Choroid plexus epithelial cell (primary cell): ENCODE measurements at regions not wholly inside any gene's neighbourhood (a gene's known extent, or its start where the extent isn't known, plus 50 kb on each side); places are given as distances from the start of the nearest gene placed in this dataset.
"Not testable (repeated sequence)": the region's sequence is repeated elsewhere in the genome, so short reads cannot be mapped to it uniquely, and the experiment has no call there.

Experiments
- DNase-seq: peaks from one replicate; pipeline ENCODE4 v3.0.0-alpha.2; 2010; ENCODE audit warnings: low read depth
- H3K4me3 ChIP-seq: 2 replicates; pipeline ENCODE4 v1.5.1; 2011; ENCODE audit warnings: low read depth, mild to moderate bottlenecking, control low read depth, low read length, moderate library complexity
- TF ChIP-seq, protein P1 (sequence below): conservative IDR thresholded peaks from 2 replicates; pipeline ENCODE4 v1.5.1; 2011; ENCODE audit warnings: low read depth, mild to moderate bottlenecking, control low read depth, inconsistent platforms, low read length, moderate library complexity

- TF ChIP-seq, protein P1, sequence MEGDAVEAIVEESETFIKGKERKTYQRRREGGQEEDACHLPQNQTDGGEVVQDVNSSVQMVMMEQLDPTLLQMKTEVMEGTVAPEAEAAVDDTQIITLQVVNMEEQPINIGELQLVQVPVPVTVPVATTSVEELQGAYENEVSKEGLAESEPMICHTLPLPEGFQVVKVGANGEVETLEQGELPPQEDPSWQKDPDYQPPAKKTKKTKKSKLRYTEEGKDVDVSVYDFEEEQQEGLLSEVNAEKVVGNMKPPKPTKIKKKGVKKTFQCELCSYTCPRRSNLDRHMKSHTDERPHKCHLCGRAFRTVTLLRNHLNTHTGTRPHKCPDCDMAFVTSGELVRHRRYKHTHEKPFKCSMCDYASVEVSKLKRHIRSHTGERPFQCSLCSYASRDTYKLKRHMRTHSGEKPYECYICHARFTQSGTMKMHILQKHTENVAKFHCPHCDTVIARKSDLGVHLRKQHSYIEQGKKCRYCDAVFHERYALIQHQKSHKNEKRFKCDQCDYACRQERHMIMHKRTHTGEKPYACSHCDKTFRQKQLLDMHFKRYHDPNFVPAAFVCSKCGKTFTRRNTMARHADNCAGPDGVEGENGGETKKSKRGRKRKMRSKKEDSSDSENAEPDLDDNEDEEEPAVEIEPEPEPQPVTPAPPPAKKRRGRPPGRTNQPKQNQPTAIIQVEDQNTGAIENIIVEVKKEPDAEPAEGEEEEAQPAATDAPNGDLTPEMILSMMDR, result no peak
- no peak overlapping the region for H3K4me3 ChIP-seq
- no peak for DNase-seq
Measured at GRCh38 chr13:81388400-81388799, 1047.5 kb upstream of the SPRY2 start.

DNA sequence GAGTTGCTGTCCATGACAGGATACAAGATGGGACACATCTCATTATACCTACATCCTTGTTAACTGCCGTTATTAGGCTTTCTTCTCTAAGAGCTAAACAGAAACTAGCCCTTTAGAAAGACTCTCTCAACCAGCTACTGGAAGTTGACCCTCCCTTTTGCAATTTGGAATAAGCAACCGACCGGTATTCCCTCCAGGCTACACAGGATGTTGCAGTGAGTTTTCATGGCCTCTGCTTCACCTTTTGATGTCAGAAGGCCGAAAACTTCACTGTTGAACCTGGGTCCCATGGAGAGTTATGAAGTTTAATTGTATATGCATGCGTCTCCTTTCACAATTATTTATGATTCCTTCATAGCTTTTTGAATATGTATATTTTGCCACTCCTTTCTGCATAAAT, 1042.5 kb upstream of the SPRY2 start:
- no peak for DNase-seq
- TF ChIP-seq, protein P1, result no peak
- H3K4me3 ChIP-seq, result no peak overlapping the region

DNA sequence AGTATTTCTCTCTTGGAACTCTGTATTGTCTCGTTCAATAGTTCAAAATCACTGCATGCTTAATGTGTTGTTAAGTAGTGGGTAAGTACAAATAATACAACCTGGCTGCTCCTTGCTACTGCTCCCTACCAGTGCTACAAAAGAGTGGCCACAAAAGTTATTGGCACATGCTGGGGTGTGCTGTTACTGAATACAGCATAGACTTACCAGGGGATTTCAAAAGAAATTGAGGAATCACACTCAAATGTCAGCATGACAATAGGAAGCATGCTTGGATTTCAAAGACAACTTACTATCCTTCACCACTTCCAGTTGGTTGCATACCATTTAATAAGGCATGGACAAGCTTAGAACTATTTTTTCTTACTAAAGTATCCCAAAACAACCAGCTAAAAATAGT, 1041.3 kb upstream of the SPRY2 start:
- TF ChIP-seq, protein P1, result no peak
- no peak overlapping the region for H3K4me3 ChIP-seq
- no peak for DNase-seq

DNA sequence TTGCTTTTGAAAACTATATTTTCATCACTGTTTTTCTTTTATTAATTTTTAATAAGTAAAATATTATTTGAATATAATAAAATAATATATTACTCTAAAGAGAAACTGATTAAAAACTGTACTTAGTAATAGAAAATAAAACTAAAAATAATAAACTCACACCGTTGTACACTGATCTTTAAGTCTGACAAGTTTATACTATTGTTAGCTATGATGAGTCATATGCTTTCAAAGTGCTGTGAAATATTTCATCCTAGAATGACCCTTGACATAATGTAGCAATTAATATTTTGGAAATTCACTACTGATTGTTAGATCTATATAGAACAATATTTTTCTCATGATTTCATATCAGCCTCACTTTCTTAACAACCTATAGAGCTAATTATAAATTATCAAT, 1040.6 kb upstream of the SPRY2 start:
- no peak overlapping the region for H3K4me3 ChIP-seq
- TF ChIP-seq, protein P1, result no peak
- no peak for DNase-seq

- no peak for DNase-seq
- no peak overlapping the region for H3K4me3 ChIP-seq
- TF ChIP-seq, protein P1, result no peak
Measured at GRCh38 chr13:81379183-81379582, 1038.3 kb upstream of the SPRY2 start.

GRCh38 chr13:81377921-81378320, 1037.0 kb upstream of the SPRY2 start:
- H3K4me3 ChIP-seq, result no peak overlapping the region
- no peak for DNase-seq
- TF ChIP-seq, protein P1, result no peak

DNA sequence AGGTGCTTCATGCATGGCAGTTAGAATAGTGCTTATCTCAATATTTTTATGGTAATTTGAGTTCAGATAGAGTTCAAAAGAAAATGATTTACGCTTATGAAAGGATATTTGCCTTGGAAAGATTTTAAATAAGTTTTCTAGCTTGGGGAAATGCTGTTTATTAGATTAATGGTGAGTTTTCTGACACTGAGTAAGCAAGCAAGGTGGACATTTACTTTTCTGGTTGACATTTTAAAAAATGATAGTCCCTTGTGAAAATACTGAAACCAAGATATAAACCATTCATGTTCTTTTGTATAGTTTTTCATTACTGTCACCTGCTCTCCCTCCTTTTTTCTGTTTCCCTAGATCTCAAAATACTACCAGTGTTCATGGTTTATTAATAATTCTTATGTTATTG, 1034.8 kb upstream of the SPRY2 start:
- TF ChIP-seq, protein P1, result no peak
- no peak overlapping the region for H3K4me3 ChIP-seq
- no peak for DNase-seq

DNA sequence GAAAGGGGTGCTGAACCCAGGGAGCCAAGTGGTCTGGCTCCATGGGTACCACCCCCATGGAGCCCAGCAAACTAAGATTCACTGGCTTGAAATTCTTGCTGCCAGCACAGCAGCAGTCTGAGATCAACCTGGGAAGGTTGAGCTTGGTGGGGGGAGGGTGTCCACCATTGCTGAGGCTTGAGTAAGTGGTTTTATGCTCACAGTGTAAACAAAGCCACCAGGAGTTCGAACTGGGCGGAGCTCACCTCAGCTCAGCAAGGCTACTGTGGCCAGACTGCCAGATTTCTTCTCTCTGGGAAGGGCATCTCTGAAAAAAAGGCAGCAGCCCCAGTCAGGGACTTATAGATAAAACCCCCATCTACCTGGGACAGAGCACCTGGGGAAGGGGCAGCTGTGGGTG, 1021.8 kb upstream of the SPRY2 start:
- peak; percentile 12 for DNase-seq
- H3K4me3 ChIP-seq, result not testable (repeated sequence)
